ENCODE measurements at regions not wholly inside any gene's neighbourhood (a gene's known extent, or its start where the extent isn't known, plus 50 kb on each side); places are given as distances from the start of the nearest gene placed in this dataset.
"Not testable (repeated sequence)": the region's sequence is repeated elsewhere in the genome, so short reads cannot be mapped to it uniquely, and the experiment has no call there.

GRCh38 chr18:57879924-57880323 lies 76.8 kb upstream of the ATP8B1 start:
- not testable (repeated sequence) for TF ChIP-seq RBBP5 (IDR thresholded peaks at IDR 0.05; ENCODE audit: borderline replicate concordance, low read depth, low read length); BRCA1 (IDR thresholded peaks at IDR 0.05; ENCODE audit: low read depth, low read length); TBP (IDR thresholded peaks at IDR 0.05; ENCODE audit: low read depth, low read length); CEBPB (IDR thresholded peaks at IDR 0.05; ENCODE audit: low read depth, low read length)
